ENCODE measurements at regions not wholly inside any gene's neighbourhood (a gene's known extent, or its start where the extent isn't known, plus 50 kb on each side); places are given as distances from the start of the nearest gene placed in this dataset.

- no peaks in the 10 kb centered on the region for H3K27me3 ChIP-seq (ENCODE audit: control insufficient read depth, low read length)
- peaks cover 13% of the 10 kb centered on the region for H3F3A ChIP-seq (ENCODE audit: control insufficient read depth, insufficient read depth)
- H3K4me1 ChIP-seq (ENCODE audit: control insufficient read depth, low read length), result peaks cover 63% of the 10 kb centered on the region
- TF ChIP-seq EZH2phosphoT487 (IDR thresholded peaks at IDR 0.05; ENCODE audit: borderline replicate concordance, low read length) (no peak), CTCF (IDR thresholded peaks at IDR 0.05; ENCODE audit: low read depth, low read length, poor library complexity, severe bottlenecking) (no peak)
- H3K27ac ChIP-seq (ENCODE audit: low read depth, low read length), result no peak overlapping the region
- no peaks in the 10 kb centered on the region for H4K20me1 ChIP-seq (ENCODE audit: control insufficient read depth, insufficient read depth, low read depth, low read length)
- H3K36me3 ChIP-seq (ENCODE audit: control insufficient read depth, low read length), result peaks cover 3% of the 10 kb centered on the region
- H3K9me2 ChIP-seq (replicated peaks; ENCODE audit: control insufficient read depth, low read length), result no peaks in the 10 kb centered on the region
- no peaks in the 10 kb centered on the region for H3K9me3 ChIP-seq (ENCODE audit: control insufficient read depth, insufficient read depth, low read length)
- no peak overlapping the region for H3K4me3 ChIP-seq (ENCODE audit: low read length)
- H3K4me2 ChIP-seq (ENCODE audit: low read length), result no peak overlapping the region
- H3K79me2 ChIP-seq (ENCODE audit: control insufficient read depth, low read length), result no peaks in the 10 kb centered on the region
Measured at GRCh38 chr1:178612261-178612660, 99.4 kb downstream of the TEX35 start.

GRCh38 chr1:178613271-178613945, 100.5 kb downstream of the TEX35 start:
- Histone ChIP-seq H3K36me3 (ENCODE audit: control insufficient read depth, low read length) (no peaks in the 10 kb centered on the region), H3K27ac (ENCODE audit: low read depth, low read length) (no peak overlapping the region), H3K4me3 (ENCODE audit: low read length) (no peak overlapping the region), H3K9me2 (replicated peaks; ENCODE audit: control insufficient read depth, low read length) (no peaks in the 10 kb centered on the region), H3F3A (ENCODE audit: control insufficient read depth, insufficient read depth) (peaks cover 13% of the 10 kb centered on the region), H3K4me2 (ENCODE audit: low read length) (peak overlapping the region; percentile 37), H4K20me1 (ENCODE audit: control insufficient read depth, insufficient read depth, low read depth, low read length) (no peaks in the 10 kb centered on the region), H3K9me3 (ENCODE audit: control insufficient read depth, insufficient read depth, low read length) (no peaks in the 10 kb centered on the region), H3K27me3 (ENCODE audit: control insufficient read depth, low read length) (no peaks in the 10 kb centered on the region), H3K4me1 (ENCODE audit: control insufficient read depth, low read length) (peaks cover 52% of the 10 kb centered on the region), H3K79me2 (ENCODE audit: control insufficient read depth, low read length) (no peaks in the 10 kb centered on the region)
- no peak for TF ChIP-seq CTCF (IDR thresholded peaks at IDR 0.05; ENCODE audit: low read depth, low read length, poor library complexity, severe bottlenecking)
- TF ChIP-seq EZH2phosphoT487 (IDR thresholded peaks at IDR 0.05; ENCODE audit: borderline replicate concordance, low read length), result no peak

GRCh38 chr1:178614286-178614685, 101.4 kb downstream of the TEX35 start:
- Histone ChIP-seq H3K36me3 (ENCODE audit: control insufficient read depth, low read length) (no peaks in the 10 kb centered on the region), H4K20me1 (ENCODE audit: control insufficient read depth, insufficient read depth, low read depth, low read length) (no peaks in the 10 kb centered on the region), H3F3A (ENCODE audit: control insufficient read depth, insufficient read depth) (peaks cover 7% of the 10 kb centered on the region), H3K4me3 (ENCODE audit: low read length) (no peak overlapping the region), H3K9me2 (replicated peaks; ENCODE audit: control insufficient read depth, low read length) (no peaks in the 10 kb centered on the region), H3K27ac (ENCODE audit: low read depth, low read length) (no peak overlapping the region), H3K27me3 (ENCODE audit: control insufficient read depth, low read length) (no peaks in the 10 kb centered on the region), H3K4me1 (ENCODE audit: control insufficient read depth, low read length) (peaks cover 48% of the 10 kb centered on the region), H3K79me2 (ENCODE audit: control insufficient read depth, low read length) (no peaks in the 10 kb centered on the region), H3K4me2 (ENCODE audit: low read length) (no peak overlapping the region), H3K9me3 (ENCODE audit: control insufficient read depth, insufficient read depth, low read length) (no peaks in the 10 kb centered on the region)
- no peak for TF ChIP-seq EZH2phosphoT487 (IDR thresholded peaks at IDR 0.05; ENCODE audit: borderline replicate concordance, low read length)
- TF ChIP-seq CTCF (IDR thresholded peaks at IDR 0.05; ENCODE audit: low read depth, low read length, poor library complexity, severe bottlenecking), result no peak
